Stimulated activated naive B cell treated with anti-CD40 and anti-IgM and Interleukin-4, amounts not matched to agents 10 μg/mL and 1 μg/mL and 100 μg/mL, for 72 hours (primary cell): ENCODE measurements at regions not wholly inside any gene's neighbourhood (a gene's known extent, or its start where the extent isn't known, plus 50 kb on each side); places are given as distances from the start of the nearest gene placed in this dataset.

Experiments
- ATAC-seq, 2 donors: fragments of 150-1000 bp; cut with Tn5 transposase; replicated peaks; 2 replicates each; pipeline ENCODE4 v1.10.0; 2021; ENCODE audit warnings: moderate library complexity in 1 of 2
- DNase-seq: peaks from one replicate; pipeline ENCODE4 v3.0.0; 2021
- H3K27ac Mint-ChIP-seq: one replicate; pipeline ENCODE4 v1.8.0; 2022; ENCODE audit warnings: mild to moderate bottlenecking, mixed read lengths
- H3K27me3 Mint-ChIP-seq, 2 donors: one replicate each; pipeline ENCODE4 v1.8.0; 2022; ENCODE audit warnings: mixed read lengths in 2 of 2
- H3K36me3 Mint-ChIP-seq, 2 donors: one replicate each; pipeline ENCODE4 v1.8.0; 2022; ENCODE audit warnings: mixed read lengths in 2 of 2, mild to moderate bottlenecking in 1 of 2
- H3K4me1 Mint-ChIP-seq, 2 donors: one replicate each; pipeline ENCODE4 v1.8.0; 2022; ENCODE audit warnings: mixed read lengths in 2 of 2, mild to moderate bottlenecking in 1 of 2
- H3K4me3 Mint-ChIP-seq, 2 donors: one replicate each; pipeline ENCODE4 v1.8.0; 2022; ENCODE audit warnings: mild to moderate bottlenecking in 2 of 2, mixed read lengths in 2 of 2, moderate library complexity in 1 of 2
- H3K9me3 Mint-ChIP-seq, 2 donors: one replicate each; pipeline ENCODE4 v1.8.0; 2022; ENCODE audit warnings: mixed read lengths in 2 of 2, mild to moderate bottlenecking in 1 of 2

- DNase-seq (no peak), ATAC-seq (no peak)
- H3K27me3 Mint-ChIP-seq: no peaks in the 10 kb centered on the region
- no peak overlapping the region for H3K4me3 Mint-ChIP-seq
- no peaks in the 10 kb centered on the region for H3K4me1 Mint-ChIP-seq
- no peak overlapping the region for H3K27ac Mint-ChIP-seq
- H3K9me3 Mint-ChIP-seq: peaks cover 0 to 5% of the 10 kb centered on the region in 2 donors
- no peaks in the 10 kb centered on the region for H3K36me3 Mint-ChIP-seq
Observed at GRCh38 chr16:76755496-76755895, 435.5 kb upstream of the MON1B start.

DNA sequence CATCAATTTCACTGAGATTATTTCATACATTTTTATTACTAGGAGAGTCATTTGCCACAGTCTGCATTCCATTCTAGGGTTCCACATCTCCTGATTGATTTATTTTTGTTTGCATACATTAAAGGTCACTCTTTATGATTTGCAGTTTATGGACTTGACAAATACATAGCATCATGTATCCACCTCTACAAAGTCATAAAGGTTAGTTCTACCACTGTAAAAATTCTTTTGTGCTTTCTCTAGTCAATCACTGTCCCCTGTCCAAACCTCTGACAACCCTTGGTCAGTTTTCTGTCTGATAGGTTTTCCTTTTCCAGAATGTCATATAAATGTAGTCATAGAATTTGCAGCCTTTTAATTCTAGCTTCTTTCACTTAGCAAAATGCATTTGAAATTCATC is 434.6 kb upstream of the MON1B start:
- Mint-ChIP-seq H3K36me3 (no peaks in the 10 kb centered on the region), H3K9me3 (peaks cover 0 to 6% of the 10 kb centered on the region in 2 donors), H3K4me3 (no peak overlapping the region), H3K27ac (no peak overlapping the region), H3K4me1 (no peaks in the 10 kb centered on the region), H3K27me3 (no peaks in the 10 kb centered on the region)
- DNase-seq (no peak), ATAC-seq (no peak)

DNA sequence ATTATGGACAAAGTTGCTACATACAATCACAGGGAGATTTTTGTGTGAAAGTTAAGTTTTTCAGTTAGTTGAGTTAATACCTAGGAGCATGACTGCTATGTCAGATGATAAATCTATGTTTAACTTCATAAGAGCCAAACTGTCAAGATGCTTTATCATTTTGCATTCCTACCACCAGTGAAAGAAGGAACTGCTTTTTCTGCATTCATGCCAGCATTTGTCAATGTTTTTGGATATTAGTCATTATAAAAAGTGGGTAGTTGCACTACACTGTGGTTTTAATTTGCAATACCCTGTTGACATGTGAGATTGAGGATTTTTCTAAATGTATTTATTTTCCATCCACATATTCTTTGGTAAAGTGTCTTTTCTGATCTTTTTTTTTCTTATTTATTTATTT is 434.0 kb upstream of the MON1B start:
- Mint-ChIP-seq H3K9me3 (peaks cover under 1 to 6% of the 10 kb centered on the region in 2 donors), H3K27me3 (no peaks in the 10 kb centered on the region), H3K4me3 (no peak overlapping the region)

DNA sequence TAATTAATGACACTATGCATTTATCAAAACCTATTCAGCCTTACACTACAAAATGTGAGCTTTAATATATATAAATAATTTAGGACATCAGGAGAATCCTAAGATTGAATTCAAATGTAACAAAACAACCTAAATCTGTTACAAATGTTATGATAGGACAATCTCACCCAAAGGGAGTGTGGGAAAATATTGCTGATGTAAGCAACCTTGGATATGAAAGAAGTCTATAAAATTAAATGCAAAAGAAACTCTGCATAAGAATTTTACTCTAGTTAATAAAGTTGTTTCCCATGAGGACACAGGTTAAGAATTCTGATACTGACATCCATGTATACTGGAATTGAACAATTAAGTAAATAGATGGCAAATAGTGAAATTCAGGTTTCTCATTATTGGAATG is 424.5 kb upstream of the MON1B start:
- no peak for ATAC-seq
- Mint-ChIP-seq H3K9me3 (peaks cover 8 to 19% of the 10 kb centered on the region in 2 donors), H3K4me3 (no peak overlapping the region)

More for the DNA sequence above, 434.0 kb upstream of the MON1B start:
- ATAC-seq (no peak), DNase-seq (no peak)
- H3K27ac Mint-ChIP-seq: no peak overlapping the region
- H3K36me3 Mint-ChIP-seq: no peaks in the 10 kb centered on the region
- H3K4me1 Mint-ChIP-seq: no peaks in the 10 kb centered on the region

DNA sequence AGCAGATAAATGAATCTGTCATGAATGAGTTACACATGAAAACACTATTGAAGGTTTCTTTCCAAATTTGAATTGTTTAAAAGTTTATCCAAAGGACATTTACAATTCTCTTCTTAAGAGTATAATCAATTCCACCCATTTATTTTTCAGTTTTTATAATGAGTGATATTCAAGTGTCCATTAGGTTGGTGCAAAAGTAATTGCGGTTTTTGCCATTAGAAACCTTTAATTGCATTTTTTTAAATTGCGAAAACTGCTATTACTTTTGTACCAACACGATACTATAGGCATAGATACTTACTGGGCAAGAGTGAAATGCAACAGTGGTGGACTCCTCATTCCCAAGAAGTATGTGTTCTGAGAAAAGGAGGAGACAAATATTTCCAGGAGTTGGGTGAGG is 422.7 kb upstream of the MON1B start:
- no peak for DNase-seq
- Mint-ChIP-seq H3K4me1 (no peaks in the 10 kb centered on the region), H3K27ac (no peak overlapping the region), H3K27me3 (no peaks in the 10 kb centered on the region), H3K4me3 (no peak overlapping the region), H3K36me3 (no peaks in the 10 kb centered on the region), H3K9me3 (peaks cover 5% of the 10 kb centered on the region in 2 donors)
- ATAC-seq: no peak

More for the DNA sequence above, 424.5 kb upstream of the MON1B start:
- no peaks in the 10 kb centered on the region for H3K36me3 Mint-ChIP-seq
- DNase-seq: no peak
- no peaks in the 10 kb centered on the region for H3K4me1 Mint-ChIP-seq
- H3K27me3 Mint-ChIP-seq: no peaks in the 10 kb centered on the region
- no peak overlapping the region for H3K27ac Mint-ChIP-seq

DNA sequence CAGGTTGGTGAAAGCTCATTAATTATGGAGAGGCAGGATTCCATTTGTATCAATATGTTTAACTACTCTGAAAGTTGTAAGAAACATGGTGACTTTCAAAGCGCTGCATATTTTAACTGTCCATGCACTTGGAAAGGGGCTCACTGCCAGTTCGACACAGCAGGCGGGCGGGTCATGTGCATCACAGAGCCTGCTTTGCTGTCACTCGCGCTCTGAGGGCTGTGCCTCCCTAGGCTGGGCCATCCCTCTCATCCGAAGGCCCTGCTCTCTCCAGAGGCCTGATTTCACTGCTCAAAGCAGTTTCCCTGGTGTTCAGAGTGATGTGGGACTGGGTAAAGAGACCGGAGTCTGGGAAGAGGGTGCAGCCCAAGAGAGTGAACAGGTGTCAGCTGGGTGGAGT is 422.0 kb upstream of the MON1B start:
- no peak overlapping the region for H3K27ac Mint-ChIP-seq
- no peaks in the 10 kb centered on the region for H3K4me1 Mint-ChIP-seq
- no peak for DNase-seq
- no peak for ATAC-seq
- no peaks in the 10 kb centered on the region for H3K27me3 Mint-ChIP-seq
- H3K9me3 Mint-ChIP-seq: peaks cover 4 to 5% of the 10 kb centered on the region in 2 donors
- no peak overlapping the region for H3K4me3 Mint-ChIP-seq
- H3K36me3 Mint-ChIP-seq: no peaks in the 10 kb centered on the region

GRCh38 chr16:76771216-76771615 is 419.8 kb upstream of the MON1B start:
- no peak overlapping the region for H3K27ac Mint-ChIP-seq

GRCh38 chr16:76777721-76778465 is 413.1 kb upstream of the MON1B start:
- DNase-seq (no peak), ATAC-seq (no peak)
- no peaks in the 10 kb centered on the region for H3K27me3 Mint-ChIP-seq
- H3K4me3 Mint-ChIP-seq: no peak overlapping the region
- H3K4me1 Mint-ChIP-seq: no peaks in the 10 kb centered on the region
- peaks cover 4 to 7% of the 10 kb centered on the region in 2 donors for H3K9me3 Mint-ChIP-seq
- no peak overlapping the region for H3K27ac Mint-ChIP-seq
- H3K36me3 Mint-ChIP-seq: no peaks in the 10 kb centered on the region

More at GRCh38 chr16:76771216-76771615, 419.8 kb upstream of the MON1B start:
- Mint-ChIP-seq H3K36me3 (no peaks in the 10 kb centered on the region), H3K4me3 (no peak overlapping the region), H3K9me3 (peaks cover 2 to 4% of the 10 kb centered on the region in 2 donors), H3K4me1 (no peaks in the 10 kb centered on the region), H3K27me3 (no peaks in the 10 kb centered on the region)
- ATAC-seq (no peak), DNase-seq (no peak)

DNA sequence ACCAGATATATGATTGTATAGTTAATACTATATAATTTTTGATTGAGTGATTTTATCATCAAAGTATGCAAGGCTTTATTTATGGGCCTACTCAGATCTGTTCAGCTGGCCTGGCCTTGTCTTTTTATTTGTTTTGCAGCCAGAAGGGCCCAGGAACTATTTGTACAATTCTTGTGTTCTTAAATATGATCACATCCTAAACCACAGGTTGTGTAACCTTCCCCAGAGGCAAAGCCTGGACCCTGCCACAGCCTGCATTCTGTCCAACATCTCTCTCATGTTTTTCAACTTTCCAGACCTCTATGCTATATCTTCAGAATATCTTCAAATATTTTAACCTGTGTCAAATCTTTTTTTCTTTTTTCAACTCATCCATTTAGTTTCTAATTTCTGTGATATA is 410.4 kb upstream of the MON1B start:
- H3K27me3 Mint-ChIP-seq: no peaks in the 10 kb centered on the region
- no peaks in the 10 kb centered on the region for H3K4me1 Mint-ChIP-seq
- H3K4me3 Mint-ChIP-seq: no peak overlapping the region
- no peak overlapping the region for H3K27ac Mint-ChIP-seq
- H3K9me3 Mint-ChIP-seq: peaks cover 4 to 7% of the 10 kb centered on the region in 2 donors
- no peak for ATAC-seq
- DNase-seq: no peak
- H3K36me3 Mint-ChIP-seq: no peaks in the 10 kb centered on the region

DNA sequence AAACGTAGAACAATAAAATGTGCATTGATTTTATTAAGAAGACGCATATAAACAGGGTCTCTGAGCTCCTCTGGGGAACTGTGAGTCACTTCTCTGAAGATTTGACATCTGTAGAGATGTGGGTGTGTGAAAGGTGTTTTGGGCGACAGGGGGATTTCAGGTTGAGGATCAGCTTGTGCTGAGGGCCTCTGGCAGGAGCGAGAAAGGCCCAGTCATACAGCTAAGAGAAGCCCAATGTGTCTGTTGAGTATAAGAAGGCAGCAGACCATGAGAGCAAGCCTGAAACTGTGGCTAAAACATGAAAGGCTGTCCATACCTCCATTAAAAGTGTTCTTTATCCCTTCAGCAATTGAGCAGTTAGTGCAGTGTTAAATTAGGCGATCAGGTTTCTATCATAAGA is 406.5 kb upstream of the MON1B start:
- no peak overlapping the region for H3K27ac Mint-ChIP-seq
- ATAC-seq: no peak
- no peaks in the 10 kb centered on the region for H3K4me1 Mint-ChIP-seq

GRCh38 chr16:76787394-76787793 is 403.6 kb upstream of the MON1B start:
- Mint-ChIP-seq H3K36me3 (no peaks in the 10 kb centered on the region), H3K27ac (no peak overlapping the region), H3K4me3 (no peak overlapping the region), H3K27me3 (no peaks in the 10 kb centered on the region), H3K9me3 (peaks cover 0 to 6% of the 10 kb centered on the region in 2 donors), H3K4me1 (no peaks in the 10 kb centered on the region)
- DNase-seq (no peak), ATAC-seq (no peak)

More for the DNA sequence above, 406.5 kb upstream of the MON1B start:
- DNase-seq: no peak
- H3K4me3 Mint-ChIP-seq: no peak overlapping the region
- H3K36me3 Mint-ChIP-seq: no peaks in the 10 kb centered on the region
- H3K27me3 Mint-ChIP-seq: no peaks in the 10 kb centered on the region
- peaks cover 4 to 13% of the 10 kb centered on the region in 2 donors for H3K9me3 Mint-ChIP-seq

DNA sequence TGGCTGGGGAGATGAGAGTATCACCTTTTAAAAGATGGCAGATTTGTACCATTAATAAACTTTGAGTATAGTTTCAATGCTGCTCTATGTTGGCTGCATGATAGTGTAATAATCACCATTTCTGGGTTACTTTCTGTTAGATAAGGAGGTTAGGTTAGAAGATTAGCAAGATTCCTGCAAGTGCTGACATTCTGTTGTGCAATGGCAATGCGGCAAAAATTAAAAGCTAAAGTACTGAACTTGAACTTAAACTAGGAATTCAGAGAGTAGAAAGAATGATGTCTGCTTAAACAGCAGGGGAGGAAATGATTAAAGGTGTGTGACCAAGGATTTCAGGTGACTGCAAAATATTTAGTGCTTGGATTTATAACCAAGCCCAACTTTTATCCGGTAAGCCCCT is 399.8 kb upstream of the MON1B start:
- H3K4me1 Mint-ChIP-seq: no peaks in the 10 kb centered on the region
- H3K9me3 Mint-ChIP-seq: peaks cover 0 to 8% of the 10 kb centered on the region in 2 donors
- no peak for ATAC-seq
- no peaks in the 10 kb centered on the region for H3K36me3 Mint-ChIP-seq
- DNase-seq: no peak
- no peak overlapping the region for H3K27ac Mint-ChIP-seq
- no peak overlapping the region for H3K4me3 Mint-ChIP-seq
- no peaks in the 10 kb centered on the region for H3K27me3 Mint-ChIP-seq

DNA sequence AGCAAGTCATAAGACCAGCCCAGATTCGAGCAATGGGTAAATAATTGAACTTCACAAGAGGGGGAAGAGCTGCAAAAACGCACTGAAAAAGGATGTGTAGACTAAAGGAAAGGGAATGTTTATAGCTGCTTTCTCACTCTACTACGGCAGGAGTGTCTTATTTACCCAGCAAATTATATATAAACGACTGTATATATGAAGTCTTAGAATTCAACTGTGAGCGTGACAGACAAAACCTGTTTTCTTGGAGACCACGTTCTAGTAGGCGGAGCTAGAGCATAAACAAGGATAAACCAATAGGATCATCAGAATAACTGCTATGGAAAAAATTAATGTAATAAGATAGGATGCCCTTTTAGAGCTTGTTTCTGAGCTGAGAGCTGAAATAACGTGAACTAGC is 394.6 kb upstream of the MON1B start:
- Mint-ChIP-seq H3K9me3 (peaks cover 0 to 6% of the 10 kb centered on the region in 2 donors), H3K27ac (no peak overlapping the region), H3K4me3 (no peak overlapping the region), H3K4me1 (no peaks in the 10 kb centered on the region), H3K27me3 (no peaks in the 10 kb centered on the region), H3K36me3 (no peaks in the 10 kb centered on the region)
- no peak for ATAC-seq
- no peak for DNase-seq

DNA sequence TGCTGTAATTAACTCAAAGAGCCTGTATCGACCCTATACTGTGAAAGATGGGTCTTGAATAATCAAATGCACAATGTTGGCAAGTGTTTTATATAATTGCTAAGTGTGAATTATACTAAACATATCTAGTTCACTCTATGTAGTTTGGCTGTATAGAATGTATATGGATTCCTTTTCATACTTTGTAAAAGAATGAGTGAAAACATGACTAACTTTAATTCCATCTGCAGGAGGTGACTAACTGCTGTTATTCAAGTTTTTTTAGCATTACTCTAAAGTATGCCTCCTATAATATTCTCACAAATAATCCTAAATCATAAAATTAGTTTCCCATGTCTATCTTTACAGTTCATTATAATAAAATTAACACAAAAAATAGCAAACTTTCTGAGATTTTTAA is 394.0 kb upstream of the MON1B start:
- H3K4me1 Mint-ChIP-seq: no peaks in the 10 kb centered on the region
- ATAC-seq: no peak
- no peak for DNase-seq
- peaks cover 0 to 8% of the 10 kb centered on the region in 2 donors for H3K9me3 Mint-ChIP-seq
- no peak overlapping the region for H3K4me3 Mint-ChIP-seq
- no peaks in the 10 kb centered on the region for H3K27me3 Mint-ChIP-seq
- H3K36me3 Mint-ChIP-seq: no peaks in the 10 kb centered on the region
- no peak overlapping the region for H3K27ac Mint-ChIP-seq

- ATAC-seq (no peak), DNase-seq (no peak)
- Mint-ChIP-seq H3K36me3 (no peaks in the 10 kb centered on the region), H3K27ac (no peak overlapping the region), H3K9me3 (peaks cover 0 to 10% of the 10 kb centered on the region in 2 donors), H3K4me3 (no peak overlapping the region), H3K27me3 (no peaks in the 10 kb centered on the region), H3K4me1 (no peaks in the 10 kb centered on the region)
Observed at GRCh38 chr16:76797457-76797856, 393.5 kb upstream of the MON1B start.
